ENCODE measurements at regions not wholly inside any gene's neighbourhood (a gene's known extent, or its start where the extent isn't known, plus 50 kb on each side); places are given as distances from the start of the nearest gene placed in this dataset.

DNA sequence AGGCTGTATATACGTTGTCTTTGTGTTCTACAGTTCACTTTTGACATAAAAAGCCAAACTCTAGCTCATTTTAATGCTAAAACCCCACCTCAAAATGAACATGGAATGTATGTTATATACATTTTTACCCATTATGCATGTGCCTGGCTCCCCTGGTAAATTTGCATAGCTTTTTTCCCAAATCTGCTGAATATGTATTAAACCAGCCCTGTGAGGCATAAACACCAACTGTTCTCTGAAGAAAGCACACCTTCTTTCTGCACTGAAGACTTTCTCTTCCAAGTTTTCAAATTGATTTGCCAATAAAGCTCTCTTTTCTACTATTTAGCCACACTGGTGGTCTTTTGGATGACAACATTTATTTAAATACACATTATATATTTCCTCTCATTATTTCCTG is 549.4 kb downstream of the TRIB2 start:
- Histone ChIP-seq H3K4me3 (replicated peaks in 1 of 3; ENCODE audit: insufficient read depth in 1 of 3, low read depth in 1 of 3, low read length in 3 of 3) (no peak overlapping the region), H2AFZ (ENCODE audit: low read depth, low read length) (no peak overlapping the region), H3K27ac (ENCODE audit: insufficient read depth, low read depth, low read length) (no peak overlapping the region), H3K4me2 (ENCODE audit: insufficient read depth, low read length) (no peak overlapping the region), H3K9me3 (replicated peaks; ENCODE audit: control insufficient read depth, insufficient read depth, low read length) (peaks cover 3% of the 10 kb centered on the region), H4K20me1 (replicated peaks; ENCODE audit: control insufficient read depth, extremely low read depth, insufficient read depth, low read length) (no peaks in the 10 kb centered on the region), H3K4me1 (ENCODE audit: control insufficient read depth, extremely low read depth, insufficient read depth, low read length) (no peaks in the 10 kb centered on the region), H3K79me2 (ENCODE audit: control insufficient read depth, insufficient read depth, low read length) (no peaks in the 10 kb centered on the region), H3K9me1 (replicated peaks; ENCODE audit: control insufficient read depth, extremely low read depth, insufficient read depth, low read length) (no peaks in the 10 kb centered on the region), H3K36me3 (ENCODE audit: control insufficient read depth in 2 of 2, extremely low read depth in 1 of 2, insufficient read depth in 2 of 2, low read length in 2 of 2) (no peaks in the 10 kb centered on the region), H3K27me3 (ENCODE audit: control insufficient read depth in 2 of 2, insufficient read depth in 2 of 2, low read length in 2 of 2) (no peaks in the 10 kb centered on the region), H3K9ac (replicated peaks; ENCODE audit: extremely low read depth, insufficient read depth, low read length) (no peak overlapping the region)
- no peak for DNase-seq (ENCODE audit: low read depth, low spot score)
- dilution Hi-C loops (cut with MboI; ENCODE audit: extremely low pct_ligation_motif_present, low sequenced_read_pairs) (no loop called here), intact Hi-C loops (cut with micrococcal nuclease) (no loop called here)
- CTCF ChIA-PET, result no interaction called here
- no TSS peak for BruUV-seq (replicated peaks)
- no peak for FAIRE-seq
- TF ChIP-seq FOS (IDR thresholded peaks at IDR 0.05; ENCODE audit: borderline replicate concordance, insufficient read depth, low read length) (no peak), POLR2AphosphoS5 (IDR thresholded peaks at IDR 0.05; ENCODE audit: insufficient read depth, low read depth, low read length) (no peak), MYC (IDR thresholded peaks at IDR 0.05; ENCODE audit: low read depth, low read length) (no peak), EZH2 (IDR thresholded peaks at IDR 0.05; ENCODE audit: borderline replicate concordance, low read depth, low read length, severe bottlenecking) (no peak), GATA2 (IDR thresholded peaks at IDR 0.05; ENCODE audit: insufficient read depth, insufficient read length, low read depth, low read length) (no peak), POLR2A (IDR thresholded peaks at IDR 0.05; ENCODE audit: low read depth, low read length) (no peak), JUN (IDR thresholded peaks at IDR 0.05; ENCODE audit: borderline replicate concordance, insufficient read depth, insufficient read length, low read depth) (no peak)
- TF ChIP-seq, protein P1, sequence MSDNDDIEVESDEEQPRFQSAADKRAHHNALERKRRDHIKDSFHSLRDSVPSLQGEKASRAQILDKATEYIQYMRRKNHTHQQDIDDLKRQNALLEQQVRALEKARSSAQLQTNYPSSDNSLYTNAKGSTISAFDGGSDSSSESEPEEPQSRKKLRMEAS (IDR thresholded peaks at IDR 0.05; ENCODE audit: insufficient read depth, insufficient read length), result no peak
- TF ChIP-seq, protein P2, sequence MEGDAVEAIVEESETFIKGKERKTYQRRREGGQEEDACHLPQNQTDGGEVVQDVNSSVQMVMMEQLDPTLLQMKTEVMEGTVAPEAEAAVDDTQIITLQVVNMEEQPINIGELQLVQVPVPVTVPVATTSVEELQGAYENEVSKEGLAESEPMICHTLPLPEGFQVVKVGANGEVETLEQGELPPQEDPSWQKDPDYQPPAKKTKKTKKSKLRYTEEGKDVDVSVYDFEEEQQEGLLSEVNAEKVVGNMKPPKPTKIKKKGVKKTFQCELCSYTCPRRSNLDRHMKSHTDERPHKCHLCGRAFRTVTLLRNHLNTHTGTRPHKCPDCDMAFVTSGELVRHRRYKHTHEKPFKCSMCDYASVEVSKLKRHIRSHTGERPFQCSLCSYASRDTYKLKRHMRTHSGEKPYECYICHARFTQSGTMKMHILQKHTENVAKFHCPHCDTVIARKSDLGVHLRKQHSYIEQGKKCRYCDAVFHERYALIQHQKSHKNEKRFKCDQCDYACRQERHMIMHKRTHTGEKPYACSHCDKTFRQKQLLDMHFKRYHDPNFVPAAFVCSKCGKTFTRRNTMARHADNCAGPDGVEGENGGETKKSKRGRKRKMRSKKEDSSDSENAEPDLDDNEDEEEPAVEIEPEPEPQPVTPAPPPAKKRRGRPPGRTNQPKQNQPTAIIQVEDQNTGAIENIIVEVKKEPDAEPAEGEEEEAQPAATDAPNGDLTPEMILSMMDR (IDR thresholded peaks at IDR 0.05; ENCODE audit: extremely low read depth in 1 of 2, insufficient read depth in 1 of 2, low read depth in 1 of 2, low read length in 2 of 2), result no peak
- POLR2A ChIA-PET, result no interaction called here

All from endothelial cell of umbilical vein (primary cell).